Esophagus muscularis mucosa (tissue), 4 donors: ENCODE measurements at regions not wholly inside any gene's neighbourhood (a gene's known extent, or its start where the extent isn't known, plus 50 kb on each side); places are given as distances from the start of the nearest gene placed in this dataset.

Experiments used
- CTCF ChIP-seq, 3 experiments: fragments of 200-600 bp in 2 of 3; fragments of 450-650 bp in 1 of 3; sonication (generic) in 2 of 3; IDR thresholded peaks; one replicate each; pipeline ENCODE4 v1.5.1; 2017 to 2019; ENCODE audit warnings: antibody characterized with exemption in 3 of 3, mild to moderate bottlenecking in 2 of 3, moderate library complexity in 1 of 3
- EP300 ChIP-seq: sonication (generic); formaldehyde crosslinking; IDR thresholded peaks from one replicate; pipeline ENCODE4 v1.6.1; 2017; ENCODE audit warnings: antibody characterized with exemption
- POLR2AphosphoS5 ChIP-seq, 2 donors: sonication (generic); formaldehyde crosslinking; IDR thresholded peaks; one replicate each; pipeline ENCODE4 v1.6.1; 2017; ENCODE audit warnings: antibody characterized with exemption in 2 of 2

GRCh38 chr14:38138473-38139138 is 69.1 kb upstream of the SSTR1 start:
- no peak for TF ChIP-seq CTCF (IDR thresholded peaks at IDR 0.05)
- no peak for TF ChIP-seq EP300
- TF ChIP-seq POLR2AphosphoS5 (IDR thresholded peaks at IDR 0.05) = no peak
